ENCODE measurements at regions not wholly inside any gene's neighbourhood (a gene's known extent, or its start where the extent isn't known, plus 50 kb on each side); places are given as distances from the start of the nearest gene placed in this dataset.
"Not testable (repeated sequence)": the region's sequence is repeated elsewhere in the genome, so short reads cannot be mapped to it uniquely, and the experiment has no call there.

DNA sequence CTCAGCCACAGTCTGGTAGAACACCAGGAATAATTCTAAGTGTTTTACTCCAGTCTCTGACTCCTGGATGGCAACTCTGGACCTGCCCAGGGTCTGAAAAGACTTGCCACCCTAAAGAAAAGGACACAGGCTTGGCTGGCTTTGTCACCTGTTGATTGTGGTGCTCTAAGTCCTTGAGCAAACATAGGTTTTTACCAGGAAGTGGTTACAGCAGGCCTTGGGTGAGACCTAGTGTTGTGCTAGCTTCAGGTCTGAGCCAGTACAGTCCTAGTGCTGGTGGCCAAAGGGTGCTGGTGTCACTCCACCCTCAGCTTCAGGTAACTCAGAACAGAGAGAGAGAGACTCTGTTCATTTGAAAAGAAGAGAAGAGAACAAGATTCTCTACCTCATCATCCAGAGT is 1239.4 kb upstream of the CRIM1 start:
- no peak for DNase-seq (ENCODE audit: low spot score)

DNA sequence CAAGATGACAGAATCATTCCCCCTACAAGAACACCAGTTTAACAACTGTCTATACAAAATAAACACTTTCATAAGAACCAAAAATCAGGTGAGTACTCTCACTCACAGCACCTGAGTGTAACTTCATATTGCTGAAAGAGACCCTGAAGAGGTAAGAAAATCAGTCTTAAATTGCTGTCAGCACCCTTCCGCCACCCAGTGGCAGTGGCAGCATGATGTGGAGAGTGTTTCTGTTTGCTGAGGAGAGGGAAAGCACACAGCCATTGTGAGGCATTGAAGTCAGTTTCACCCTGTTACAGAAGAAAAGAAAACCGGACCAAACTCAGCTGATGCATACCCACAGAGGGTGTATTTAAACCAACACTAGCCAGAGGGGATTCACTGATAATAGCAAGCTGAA is 1240.8 kb upstream of the CRIM1 start:
- DNase-seq (ENCODE audit: low spot score) = peak; percentile 11

DNA sequence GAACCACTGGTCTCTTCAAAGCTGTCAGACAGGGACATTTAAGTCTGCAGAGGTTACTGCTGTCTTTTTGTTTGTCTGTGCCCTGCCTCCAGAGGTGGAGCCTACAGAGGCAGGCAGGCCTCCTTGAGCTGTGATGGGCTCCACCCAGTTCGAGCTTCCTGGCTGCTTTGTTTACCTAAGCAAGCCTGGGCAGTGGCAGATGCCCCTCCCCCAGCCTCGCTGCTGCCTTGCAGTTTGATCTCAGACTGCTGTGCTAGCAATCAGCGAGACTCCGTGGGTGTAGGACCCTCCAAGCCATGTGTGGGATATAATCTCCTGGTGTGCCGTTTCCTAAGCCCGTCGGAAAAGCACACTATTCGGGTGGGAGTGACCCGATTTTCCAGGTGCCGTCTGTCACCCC is 1243.2 kb upstream of the CRIM1 start:
- not testable (repeated sequence) for DNase-seq (ENCODE audit: low spot score)

DNA sequence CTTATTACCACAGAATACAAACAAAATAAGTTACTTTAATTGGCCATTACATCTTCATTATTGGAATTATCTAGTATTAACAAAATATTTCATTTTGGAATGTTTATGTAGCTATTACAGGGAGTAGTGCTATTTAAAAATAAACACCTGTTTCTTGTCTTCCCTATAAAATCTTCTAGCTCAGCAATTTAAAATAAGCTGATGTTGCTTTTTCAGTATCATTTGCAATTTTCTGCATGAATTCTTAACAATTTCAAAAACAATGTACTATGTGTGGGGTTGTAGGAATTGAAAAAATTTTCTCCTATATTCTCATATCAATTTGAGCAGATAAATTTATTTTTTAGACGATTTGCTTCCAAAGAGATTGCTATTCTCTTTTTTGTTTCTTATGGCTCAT is 1251.3 kb upstream of the CRIM1 start:
- DNase-seq (ENCODE audit: low spot score) = no peak

DNA sequence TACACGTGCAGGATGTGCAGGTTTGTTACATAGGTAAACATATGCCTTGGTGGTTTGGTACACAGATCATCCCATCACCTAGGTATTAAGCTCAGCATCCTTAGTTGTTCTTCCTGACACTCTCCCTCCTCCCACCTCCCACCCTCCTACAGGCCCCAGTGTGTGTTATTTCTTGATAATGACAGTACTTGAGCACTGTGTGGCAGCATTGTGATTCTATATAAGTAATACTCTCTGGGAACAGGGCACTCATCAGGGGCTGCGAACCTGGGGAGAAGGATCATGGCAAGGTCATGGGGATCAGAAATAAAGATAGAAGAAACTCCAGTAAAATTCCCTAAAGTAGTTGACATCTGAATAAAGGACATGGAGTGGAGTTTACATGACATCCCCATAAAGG is 1256.2 kb upstream of the CRIM1 start:
- DNase-seq (ENCODE audit: low spot score) = peak; percentile 9

DNA sequence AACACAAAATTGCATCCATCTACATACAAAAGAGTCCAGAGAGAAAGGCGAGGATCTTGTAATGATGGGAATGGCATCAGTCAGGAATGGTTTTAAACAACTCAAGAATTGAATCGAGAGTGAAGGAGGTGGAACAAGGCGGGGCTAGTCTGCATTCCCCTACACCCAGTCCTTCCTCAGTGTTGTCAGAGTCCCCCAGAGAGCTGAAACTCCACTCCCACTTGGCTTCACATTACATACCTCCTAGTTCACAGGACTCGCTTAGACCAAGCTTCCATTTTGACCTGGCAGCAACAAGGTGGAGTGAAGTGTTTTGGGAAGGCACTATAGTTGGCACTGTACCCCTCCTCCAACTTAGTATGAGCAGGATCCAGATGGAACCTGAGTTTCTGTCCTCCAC is 1273.5 kb upstream of the CRIM1 start:
- DNase-seq (ENCODE audit: low spot score) = no peak

DNA sequence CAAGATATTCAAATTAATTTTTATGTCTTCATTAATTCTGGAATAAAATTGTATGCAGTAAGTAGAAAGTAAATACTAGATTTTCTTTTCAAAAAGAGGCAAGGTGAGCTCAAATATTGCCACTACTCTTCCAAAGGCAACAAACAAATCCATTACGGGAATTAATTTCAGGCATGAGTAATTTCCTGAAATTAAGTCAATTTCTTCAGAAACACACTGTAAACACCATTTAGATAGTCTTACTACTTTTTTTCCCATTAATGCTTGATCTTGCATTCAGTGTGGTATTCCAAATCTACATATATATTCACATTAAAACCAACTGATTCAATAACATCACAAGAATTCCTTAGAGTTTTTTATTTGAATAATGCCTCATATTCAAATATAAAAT is 1274.0 kb upstream of the CRIM1 start:
- DNase-seq (ENCODE audit: low spot score) = no peak

DNA sequence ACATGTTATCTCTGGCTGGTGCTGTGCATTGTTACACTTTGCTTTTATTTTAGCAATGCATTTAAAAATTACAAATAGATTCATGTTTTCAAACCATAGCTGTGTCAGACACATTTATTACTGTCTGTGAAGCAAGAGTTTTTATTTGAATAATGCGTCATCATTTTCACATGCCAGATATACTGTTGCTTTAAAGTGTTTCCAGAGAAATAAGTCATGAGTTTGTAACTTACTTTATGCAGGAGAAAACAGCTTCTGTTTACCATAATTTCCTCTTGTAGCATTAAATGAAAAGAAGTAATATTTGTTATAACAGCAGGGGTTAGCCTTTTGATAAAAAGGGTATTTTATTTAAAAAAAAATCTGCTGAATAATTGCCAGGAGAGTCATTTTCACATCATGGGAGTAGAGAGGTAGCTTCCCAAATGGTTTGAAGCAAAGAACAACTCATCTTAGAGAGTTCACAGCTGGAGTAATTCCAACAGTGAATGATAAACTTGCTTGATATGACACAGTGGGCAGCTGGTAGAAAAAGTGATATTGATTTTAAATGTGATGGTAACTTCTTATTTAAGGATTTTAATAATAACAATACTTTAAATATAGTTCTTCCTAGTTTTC is 1274.5 kb upstream of the CRIM1 start:
- no peak for DNase-seq (ENCODE audit: low spot score)

DNA sequence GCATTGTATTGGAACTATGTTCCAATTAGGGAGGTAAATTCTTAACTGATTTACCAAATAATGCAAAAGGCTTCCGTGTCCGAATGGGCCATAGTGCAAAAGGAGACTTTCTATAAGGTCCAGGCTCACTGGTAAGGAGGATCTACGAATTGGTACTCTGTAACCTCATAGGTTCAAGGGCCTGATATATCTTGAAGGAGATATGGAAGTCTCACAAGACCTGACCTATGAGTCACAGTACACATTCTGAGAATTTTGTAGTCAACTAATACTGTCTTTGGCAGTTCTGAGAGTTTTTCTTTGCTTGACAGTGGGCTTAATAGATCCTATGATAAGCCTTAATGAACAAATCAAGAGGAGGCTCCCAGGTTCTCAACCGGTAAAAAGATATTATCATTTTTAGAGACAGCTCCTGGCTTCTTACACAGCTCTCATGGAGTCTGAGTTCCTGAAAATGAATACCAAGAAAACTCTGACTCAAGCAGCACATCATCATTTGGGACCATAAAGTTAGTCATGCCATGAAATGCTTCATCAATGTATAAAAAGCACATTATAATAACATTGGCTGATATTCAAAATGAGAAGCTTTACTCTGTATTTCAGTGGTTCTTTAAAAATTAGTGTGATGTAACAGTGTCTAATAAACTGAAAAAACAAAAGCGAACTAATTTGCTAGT is 1275.2 kb upstream of the CRIM1 start:
- DNase-seq (ENCODE audit: low spot score) = peak; percentile 21

DNA sequence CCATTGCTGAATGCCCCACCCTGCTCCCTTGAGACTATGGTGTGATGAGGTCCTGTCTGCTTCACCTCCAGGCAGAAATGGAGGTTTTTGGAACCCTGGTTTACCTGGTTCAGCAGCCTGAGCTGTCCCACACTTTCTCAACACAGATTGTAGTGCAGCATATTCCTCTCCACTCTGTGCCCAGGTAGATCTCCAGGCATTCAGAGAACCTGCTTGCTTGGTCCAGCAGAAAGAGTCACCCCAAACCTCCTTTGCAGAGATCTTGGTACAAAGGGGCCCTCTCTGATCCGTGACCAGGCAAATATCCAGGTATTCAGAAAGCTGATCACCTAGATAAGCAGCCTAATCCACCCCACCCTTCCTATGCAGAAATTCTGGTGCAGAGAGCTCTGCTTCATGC is 1288.2 kb upstream of the CRIM1 start:
- DNase-seq (ENCODE audit: low spot score) = no peak

DNA sequence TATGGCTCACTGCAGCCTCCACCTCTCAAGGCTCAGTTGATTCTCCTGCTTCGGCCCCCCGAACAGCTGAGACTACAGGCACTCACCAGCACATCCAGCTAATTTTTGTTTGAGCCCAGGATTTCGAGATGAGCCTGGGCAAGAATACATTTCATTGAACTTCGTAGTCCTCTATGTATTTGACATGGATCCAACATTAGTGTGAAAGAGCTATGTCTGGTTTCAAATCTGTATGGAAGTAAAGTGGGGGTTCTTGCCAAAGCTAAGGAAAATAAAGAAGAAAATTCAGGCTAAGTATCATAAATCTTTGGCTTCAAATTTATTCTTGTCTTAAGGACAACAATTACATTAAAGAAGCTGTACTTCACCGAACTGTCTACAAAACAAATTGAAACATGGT is 1291.7 kb upstream of the CRIM1 start:
- DNase-seq (ENCODE audit: low spot score) = no peak

DNA sequence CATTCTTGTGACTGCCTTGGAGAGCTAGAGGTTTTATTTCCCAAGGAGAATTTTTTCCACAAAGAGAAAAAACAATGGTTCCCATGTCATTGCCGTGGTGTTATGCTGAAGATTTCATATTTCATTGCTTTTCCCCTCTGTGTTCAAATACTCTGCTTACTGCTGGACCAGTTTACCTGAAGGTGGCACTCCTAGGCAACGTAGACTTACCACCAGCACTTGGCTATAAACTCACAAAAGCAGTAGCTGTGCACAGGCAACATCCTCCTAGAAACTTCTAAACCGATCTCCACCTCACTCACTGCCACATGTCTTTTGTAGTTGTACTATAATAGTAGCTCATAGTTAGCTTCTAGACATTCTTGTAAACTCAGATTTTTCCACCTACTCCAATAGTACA is 1319.7 kb upstream of the CRIM1 start:
- peak; percentile 20 for DNase-seq (ENCODE audit: low spot score)

DNA sequence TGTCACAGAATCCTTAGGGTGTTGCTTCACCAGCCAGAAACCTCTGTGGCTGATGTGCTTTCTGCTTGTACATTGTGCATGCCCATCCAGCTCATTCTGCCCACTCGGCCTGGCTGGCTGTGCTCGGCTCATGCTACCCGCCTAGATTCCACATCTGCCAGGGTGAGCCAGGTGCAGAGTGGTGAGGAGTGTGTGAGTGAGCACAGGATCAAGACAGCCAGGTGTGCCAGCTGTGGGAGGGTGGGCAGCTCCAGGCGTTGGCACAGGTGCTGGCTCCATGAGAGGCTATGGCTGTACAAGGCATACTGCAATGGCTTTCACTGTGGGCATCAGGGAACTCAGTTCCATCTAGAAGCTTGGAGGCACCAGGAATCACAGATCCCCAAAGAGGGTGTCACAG is 1321.8 kb upstream of the CRIM1 start:
- no peak for DNase-seq (ENCODE audit: low spot score)

DNA sequence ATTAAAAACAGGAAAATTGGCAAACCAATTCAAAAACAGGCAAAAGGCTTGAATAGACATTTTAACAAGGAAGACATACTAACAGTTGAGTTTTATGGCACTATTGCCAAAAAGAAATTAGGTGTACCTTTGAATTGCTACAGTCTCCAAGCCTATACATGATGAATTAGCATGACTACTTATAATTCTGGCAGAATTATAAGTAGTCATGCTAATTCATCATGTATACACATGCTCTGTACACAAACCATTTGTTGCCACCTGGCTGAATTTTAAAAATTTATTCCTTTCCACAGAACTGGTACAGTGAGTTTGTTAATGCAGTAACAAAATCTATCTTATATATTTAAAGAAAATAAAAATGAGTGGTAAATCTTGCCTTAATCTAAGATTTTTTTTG is 1332.0 kb upstream of the CRIM1 start:
- DNase-seq (ENCODE audit: low spot score) = no peak

DNA sequence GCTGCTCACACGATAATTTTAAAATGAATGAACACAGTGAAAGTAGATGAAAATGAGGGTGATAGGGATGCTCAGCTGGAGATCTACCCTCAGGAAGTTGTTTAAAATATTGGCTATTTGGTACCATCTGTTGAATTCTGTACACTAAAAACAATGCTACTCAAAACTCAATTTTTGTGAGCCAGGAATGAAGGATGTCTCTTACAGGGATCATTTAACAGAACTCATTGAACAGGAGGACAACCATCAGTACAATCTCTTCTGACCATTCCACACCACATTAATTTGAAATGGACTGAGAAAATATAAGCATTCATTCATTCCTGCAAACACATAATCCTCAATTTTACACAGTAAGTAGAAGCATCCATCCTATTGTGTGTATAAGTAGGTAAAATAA is 1355.1 kb upstream of the CRIM1 start:
- DNase-seq (ENCODE audit: low spot score) = no peak

DNA sequence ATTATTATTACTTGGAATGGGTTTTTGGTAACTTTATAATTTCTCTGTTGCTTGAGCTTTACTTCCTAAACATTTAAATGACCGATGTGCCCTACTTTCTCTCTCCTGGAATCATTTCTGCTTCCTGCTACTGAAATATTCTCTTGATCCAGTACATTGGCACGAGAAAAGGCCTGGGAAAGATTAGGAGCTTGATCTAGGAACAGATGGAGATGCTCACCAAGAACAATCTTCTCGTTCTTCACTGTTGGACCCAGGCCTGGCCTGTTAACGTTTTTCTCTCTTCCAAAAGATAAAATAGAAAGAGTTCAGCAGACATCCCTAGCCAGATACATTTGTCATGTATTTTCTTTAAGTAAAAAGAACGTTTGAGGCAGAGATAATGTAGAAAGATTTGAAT is 1356.8 kb upstream of the CRIM1 start:
- no peak for DNase-seq (ENCODE audit: low spot score)

DNA sequence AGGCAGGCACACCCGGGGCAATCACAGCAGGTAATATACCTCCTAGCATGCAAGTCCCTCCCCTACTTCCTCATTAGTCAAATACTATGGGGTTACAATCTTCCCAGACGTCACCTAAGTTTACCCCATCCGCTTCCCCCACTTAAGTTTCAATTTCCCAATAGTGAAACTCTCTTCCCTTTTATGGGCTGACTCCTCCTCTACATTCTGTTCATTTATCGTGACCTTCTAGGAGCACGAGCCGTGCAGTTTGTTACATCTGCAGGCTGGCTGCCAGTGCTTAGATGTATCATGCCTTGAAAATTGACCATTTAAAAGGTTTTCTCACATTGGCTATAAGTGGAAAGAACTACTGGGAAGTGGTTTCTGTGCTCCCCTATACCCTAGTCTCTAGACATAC is 1357.8 kb upstream of the CRIM1 start:
- no peak for DNase-seq (ENCODE audit: low spot score)

DNA sequence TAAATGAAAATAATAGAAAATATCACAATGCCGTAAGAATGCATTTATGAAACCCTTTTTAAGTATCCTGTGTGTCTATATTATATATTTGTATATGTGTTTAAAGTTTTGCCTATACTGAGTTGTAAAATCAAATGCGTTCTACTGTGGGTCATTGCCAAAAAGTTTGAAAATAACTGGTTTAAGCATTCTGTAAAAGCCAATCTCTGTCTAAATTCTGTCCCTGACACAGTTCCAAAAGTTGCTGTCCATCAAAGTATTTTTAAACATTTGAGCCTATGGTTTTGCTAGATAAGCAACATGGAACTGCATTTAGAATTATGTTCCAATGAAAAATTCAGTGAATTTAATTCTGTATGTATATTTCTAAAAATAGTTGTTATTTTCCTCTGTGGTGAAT is 1360.4 kb upstream of the CRIM1 start:
- no peak for DNase-seq (ENCODE audit: low spot score)

DNA sequence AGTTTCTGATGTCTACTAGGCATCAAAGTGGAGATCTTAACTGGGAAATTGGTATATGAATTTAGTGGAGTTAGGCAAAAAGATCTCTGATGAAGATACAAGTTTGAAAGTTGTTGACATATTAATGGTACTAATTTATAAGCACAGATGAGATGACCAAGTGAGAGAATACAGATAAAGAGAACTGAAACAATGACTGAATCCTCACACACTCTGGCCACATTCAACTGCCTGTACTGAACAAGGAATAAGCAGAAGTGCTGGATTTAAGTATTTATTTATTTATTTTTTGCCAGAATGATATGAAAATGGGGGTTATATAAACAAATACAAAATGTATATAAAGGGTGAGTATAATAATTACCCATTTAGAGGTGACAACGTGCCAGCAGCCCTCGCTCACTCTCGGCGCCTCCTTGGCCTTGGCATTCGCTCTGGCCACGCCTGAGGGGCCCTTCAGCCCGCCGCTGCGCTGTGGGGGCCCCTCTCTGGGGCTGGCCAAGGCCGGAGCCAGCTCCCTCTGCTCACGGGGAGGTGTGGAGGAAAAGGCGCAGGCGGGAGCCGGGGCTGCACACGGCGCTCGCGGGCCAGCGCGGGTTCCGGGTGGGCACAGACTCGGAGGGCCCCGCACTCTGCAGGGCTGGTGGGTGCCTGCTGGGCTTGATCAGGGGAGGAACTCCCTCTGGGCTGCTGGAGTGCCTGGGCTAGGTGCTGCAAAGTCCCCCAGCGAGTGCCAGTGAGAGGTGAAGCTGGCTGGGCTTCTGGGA is 1363.9 kb upstream of the CRIM1 start:
- no peak for DNase-seq (ENCODE audit: low spot score)

DNA sequence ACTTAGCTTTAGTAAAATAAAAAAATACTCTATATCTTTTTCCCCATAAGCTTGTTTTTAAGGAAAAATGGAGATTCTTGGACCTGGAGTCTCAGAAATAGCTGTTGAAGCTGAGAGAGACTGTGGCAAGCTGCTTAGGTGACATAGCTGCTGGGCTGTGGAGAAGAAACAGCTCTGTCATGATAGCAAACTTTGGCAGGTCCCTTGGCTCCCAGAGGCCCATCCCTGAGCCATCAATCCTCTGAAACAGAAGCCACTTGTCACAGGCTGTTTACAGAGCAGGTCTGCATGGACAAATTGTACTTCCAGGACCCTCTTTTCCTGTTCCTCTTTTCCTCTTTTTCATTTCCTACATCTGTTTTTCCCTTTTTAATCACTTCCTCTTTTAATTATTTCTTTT is 1370.1 kb upstream of the CRIM1 start:
- DNase-seq (ENCODE audit: low spot score) = no peak

DNA sequence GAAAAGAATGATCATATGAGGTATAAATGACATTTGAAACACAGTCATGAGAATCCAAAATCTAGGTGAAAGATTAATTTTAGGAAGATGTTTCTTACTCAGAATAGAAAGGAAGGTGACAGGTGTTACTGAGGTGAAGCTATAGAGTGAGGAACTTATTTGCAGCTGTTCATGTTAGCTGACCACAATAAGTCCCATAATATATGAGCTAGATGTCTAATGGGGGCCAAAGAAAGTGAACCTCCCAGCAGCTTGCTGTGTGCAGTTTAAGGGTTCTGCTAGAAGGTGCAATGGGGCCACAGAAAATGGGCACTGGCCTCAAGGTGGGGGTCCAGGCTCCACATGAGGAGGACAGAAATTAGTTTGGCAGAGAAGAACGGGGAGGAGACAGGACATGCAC is 1374.9 kb upstream of the CRIM1 start:
- no peak for DNase-seq (ENCODE audit: low spot score)

DNA sequence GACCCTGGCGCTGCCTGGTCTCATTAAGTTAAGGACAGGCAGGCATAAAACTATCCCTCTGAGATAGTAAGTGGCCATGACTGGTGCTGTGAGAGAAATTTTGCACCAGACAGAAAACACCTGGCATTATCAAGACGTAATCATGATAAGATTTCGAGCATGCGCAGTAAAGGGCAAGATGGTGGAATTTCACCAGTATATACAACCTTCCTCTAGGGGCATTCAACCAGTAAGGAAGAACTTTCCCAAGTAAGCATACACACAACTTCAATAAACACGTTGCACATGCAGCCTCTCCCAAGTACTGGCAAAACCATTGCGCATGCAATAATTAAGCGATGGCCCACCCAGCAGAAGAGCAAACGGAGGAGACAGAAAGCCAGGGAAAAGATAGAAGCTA is 1376.4 kb upstream of the CRIM1 start:
- DNase-seq (ENCODE audit: low spot score) = no peak

DNA sequence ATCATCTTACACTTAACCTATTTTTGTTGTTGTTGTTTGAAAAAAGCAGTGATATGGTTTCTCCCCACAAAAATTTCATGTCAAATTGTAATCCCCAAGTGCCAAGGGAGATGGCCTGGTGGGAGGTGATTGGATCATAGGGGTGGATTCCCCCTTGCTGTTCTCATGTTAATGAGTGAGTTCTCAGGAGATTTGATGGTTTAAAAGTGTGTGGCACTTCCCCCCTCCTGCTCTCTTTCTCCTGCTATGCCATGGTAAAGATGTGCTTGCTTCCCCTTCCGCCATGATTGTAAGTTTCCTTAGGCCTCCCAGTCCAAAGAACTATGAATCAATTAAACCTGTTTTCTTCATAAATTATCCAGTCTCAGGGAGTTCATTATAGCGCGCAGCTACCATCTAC is 1362.7 kb upstream of the FAM98A start:
- no peak for DNase-seq (ENCODE audit: low spot score)

DNA sequence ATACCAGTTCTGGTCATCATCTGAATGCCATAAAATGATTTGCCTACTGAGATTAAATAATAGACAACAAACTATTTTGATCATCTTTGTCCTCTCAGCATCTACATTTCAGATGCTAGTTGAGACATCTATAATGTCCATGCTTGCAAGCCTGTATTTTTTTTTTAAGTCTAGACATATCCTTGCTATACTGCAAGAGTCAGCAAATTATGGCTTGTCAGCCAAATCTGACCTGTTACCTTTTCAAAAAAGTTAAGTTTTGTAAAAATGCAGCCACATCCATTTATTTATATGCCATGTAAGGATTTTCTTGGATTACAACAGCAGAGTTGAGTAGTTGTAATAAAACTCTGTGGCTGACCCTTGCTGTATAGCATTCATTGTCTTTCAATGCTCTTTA is 1355.7 kb upstream of the FAM98A start:
- DNase-seq (ENCODE audit: low spot score) = no peak
